ENCODE measurements at regions not wholly inside any gene's neighbourhood (a gene's known extent, or its start where the extent isn't known, plus 50 kb on each side); places are given as distances from the start of the nearest gene placed in this dataset.

- no peak for DNase-seq
Measured at GRCh38 chr3:187465503-187465902, 97.3 kb downstream of the RTP4 start.

GRCh38 chr3:187464682-187465081 is 96.5 kb downstream of the RTP4 start:
- no peak for DNase-seq

DNA sequence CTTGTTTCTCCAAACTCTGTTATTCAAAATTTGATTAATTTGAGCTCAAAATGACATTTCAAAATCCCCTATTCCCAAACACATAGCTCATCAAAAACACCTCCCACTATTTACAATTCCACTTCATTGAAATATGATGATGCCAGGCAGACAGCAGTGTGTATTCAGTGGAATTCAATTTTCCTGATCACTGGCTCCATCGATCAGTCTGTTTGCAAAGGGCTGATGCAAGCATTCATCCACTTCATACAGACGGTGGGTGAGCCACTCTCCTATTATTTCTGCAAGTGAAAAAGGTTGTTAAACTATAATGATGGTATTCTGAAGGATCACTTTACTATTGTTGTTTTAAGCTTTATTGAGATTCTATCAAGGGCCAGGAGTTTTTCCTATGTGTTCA is 90.7 kb downstream of the RTP4 start:
- DNase-seq = no peak

DNA sequence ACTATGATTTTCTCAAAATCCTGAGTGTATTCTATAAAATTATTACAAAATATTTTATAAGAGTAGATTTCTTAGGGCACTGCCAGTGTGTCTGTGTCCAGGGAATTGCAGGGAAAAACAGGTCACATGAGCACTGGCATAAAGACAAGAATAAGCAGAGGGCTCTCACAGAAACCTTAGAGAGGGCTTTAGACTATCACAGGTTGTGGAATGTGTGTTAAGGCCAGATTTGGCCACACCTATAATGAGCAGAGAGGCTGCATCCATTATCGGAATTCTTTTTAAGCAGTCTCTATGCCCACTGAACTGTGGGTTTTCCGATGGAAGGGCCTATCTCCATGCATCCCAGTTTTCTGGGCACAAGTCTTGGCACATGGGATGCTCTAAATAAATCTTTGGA is 90.2 kb downstream of the RTP4 start:
- DNase-seq = no peak

- peak; percentile 87 to 89 for DNase-seq
Measured at GRCh38 chr3:187456250-187456649, 88.1 kb downstream of the RTP4 start.

- DNase-seq = no peak
Measured at GRCh38 chr3:187454085-187454815, 86.1 kb downstream of the RTP4 start.

DNA sequence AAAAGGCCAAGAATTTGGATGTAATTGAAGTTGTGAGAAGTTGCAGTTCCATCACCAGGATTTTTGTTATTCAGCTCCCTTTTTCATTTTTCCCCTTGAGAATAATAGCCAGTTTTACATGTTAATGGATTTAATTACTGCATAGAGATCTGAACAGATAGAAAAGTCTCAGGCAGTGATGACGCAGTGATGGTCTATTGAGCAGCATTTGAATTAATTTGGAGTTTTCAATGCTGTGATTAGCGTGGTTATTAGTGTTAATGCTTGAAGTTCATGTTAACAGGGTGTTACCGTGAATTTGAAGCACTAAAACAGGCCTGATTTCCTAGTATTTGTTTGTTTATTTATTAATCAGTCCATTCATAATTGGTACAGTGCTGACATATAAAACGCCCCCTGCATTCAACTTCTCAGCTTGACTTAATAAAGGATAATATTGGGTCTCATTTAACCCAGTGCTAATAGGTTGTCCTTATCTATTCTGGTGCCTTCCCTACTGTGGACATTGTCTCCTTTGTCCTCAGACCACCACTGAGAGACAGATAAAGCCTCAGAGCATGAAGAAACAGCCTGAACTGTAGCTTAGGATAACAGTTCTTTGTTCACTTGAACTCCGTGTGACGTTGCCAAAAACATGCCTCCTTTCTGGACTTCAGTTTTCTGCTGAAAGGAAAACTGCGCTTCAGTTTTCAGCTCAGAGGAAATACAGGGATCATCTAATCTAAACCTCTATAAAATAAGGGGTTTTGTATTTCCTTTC is 82.4 kb downstream of the RTP4 start:
- no peak for DNase-seq

DNA sequence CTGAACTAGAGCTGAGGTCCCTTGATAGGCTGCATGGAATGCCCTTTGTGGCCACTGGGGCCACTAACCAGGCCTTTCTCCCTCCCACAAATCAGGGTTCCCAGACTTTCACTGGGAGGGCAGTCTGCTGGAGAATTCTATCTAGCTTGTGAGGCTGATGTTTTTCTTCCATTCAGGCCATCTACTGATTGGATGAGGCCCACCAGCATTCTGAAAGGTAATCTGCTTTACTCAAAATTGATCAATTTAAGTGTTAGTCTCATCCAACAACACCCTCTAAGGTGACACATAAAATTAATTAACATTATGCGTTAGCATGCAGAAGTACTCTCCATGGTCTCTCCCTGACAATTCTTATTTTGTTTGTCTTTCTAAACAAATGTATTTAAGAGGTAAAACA is 80.5 kb downstream of the RTP4 start:
- DNase-seq = no peak

GRCh38 chr3:187447737-187448136 is 79.6 kb downstream of the RTP4 start:
- no peak for DNase-seq

DNA sequence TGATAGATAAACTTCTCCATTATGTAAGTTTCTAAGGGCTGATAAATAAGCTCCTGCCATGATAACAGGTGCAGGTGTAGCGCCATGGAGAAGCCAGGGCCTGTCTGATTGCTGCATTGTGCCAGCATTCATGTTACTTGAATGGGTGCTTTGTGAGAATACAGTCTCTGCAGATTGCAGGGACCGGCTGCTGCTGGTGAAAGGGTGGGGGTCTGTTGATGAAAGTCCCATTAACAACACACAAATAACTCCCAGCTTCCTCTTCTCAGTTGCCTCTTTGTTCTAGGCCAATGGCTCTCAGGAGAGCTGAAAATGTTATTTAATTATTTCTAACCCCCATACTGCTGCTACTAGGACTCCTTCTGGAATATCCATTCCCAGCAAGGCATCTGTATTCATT is 77.2 kb downstream of the RTP4 start:
- DNase-seq = no peak

DNA sequence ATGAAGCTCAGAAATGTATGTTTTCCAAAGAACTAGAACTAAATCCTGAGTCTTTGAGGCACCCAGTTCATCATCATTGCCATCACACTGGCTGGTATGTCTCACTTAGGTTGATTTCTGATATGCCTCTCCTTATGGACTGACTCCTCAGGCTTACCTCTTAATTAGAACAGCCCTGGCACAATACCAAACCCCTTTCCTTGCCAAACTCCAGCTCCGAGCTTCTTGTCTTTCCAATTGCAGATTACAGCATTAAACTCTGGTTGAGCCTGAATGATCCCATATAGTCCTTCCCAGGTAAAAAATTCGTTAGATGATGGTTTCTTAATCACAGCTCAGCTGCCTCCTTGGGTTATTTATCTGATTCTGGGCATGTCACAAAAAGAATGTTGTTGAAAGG is 66.3 kb downstream of the RTP4 start:
- DNase-seq = peak; percentile 40 to 87

- no peak for DNase-seq
Measured at GRCh38 chr3:187430576-187430975, 62.4 kb downstream of the RTP4 start.

Measured in NCI-H524 (cell line).